ENCODE measurements at regions not wholly inside any gene's neighbourhood (a gene's known extent, or its start where the extent isn't known, plus 50 kb on each side); places are given as distances from the start of the nearest gene placed in this dataset.
"Not testable (repeated sequence)": the region's sequence is repeated elsewhere in the genome, so short reads cannot be mapped to it uniquely, and the experiment has no call there.

GRCh38 chr4:135411251-135411650, 1209.7 kb upstream of the PABPC4L start:
- Histone ChIP-seq H3K36me3 (no peaks in the 10 kb centered on the region), H3K27me3 (no peaks in the 10 kb centered on the region), H3K4me3 (no peak overlapping the region), H3K27ac (no peak overlapping the region), H3K4me1 (no peaks in the 10 kb centered on the region), H3K9me3 (peaks cover 5% of the 10 kb centered on the region)
- DNase-seq (ENCODE audit: low spot score in 2 of 2), result no peak
- no peak for TF ChIP-seq POLR2AphosphoS5 (IDR thresholded peaks at IDR 0.05)
- no peak for TF ChIP-seq POLR2A (IDR thresholded peaks at IDR 0.05)
- 57% methylated on average over 2 of the region's 2 CpGs for WGBS

DNA sequence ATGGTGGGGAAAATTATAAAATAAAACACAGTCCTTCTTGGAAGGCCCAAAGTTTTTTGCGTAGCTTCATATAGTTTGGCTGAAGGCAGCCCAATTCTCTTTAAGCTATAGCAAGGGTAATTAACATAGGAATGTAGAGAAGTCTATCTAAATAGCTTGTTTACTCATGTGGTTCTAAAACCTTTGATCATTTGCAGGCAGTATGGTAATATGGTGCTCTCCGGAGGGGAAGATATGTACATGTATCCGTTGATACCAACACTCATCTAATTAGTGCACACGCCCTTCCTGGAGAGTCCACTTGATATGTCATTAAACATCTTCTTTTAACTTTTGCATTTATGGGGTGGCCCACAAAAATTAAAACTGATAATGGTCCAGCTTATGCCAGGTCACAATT, 1207.7 kb upstream of the PABPC4L start:
- not testable (repeated sequence) for H3K4me1 ChIP-seq; H3K9me3 ChIP-seq; H3K27me3 ChIP-seq; H3K4me3 ChIP-seq; DNase-seq (ENCODE audit: low spot score in 2 of 2); H3K27ac ChIP-seq; H3K36me3 ChIP-seq
- 85% methylated on average over 4 of the region's 4 CpGs for WGBS

GRCh38 chr4:135408109-135408508, 1206.5 kb upstream of the PABPC4L start:
- no peak for DNase-seq (ENCODE audit: low spot score in 2 of 2)
- Histone ChIP-seq H3K4me3 (no peak overlapping the region), H3K4me1 (no peaks in the 10 kb centered on the region), H3K27me3 (no peaks in the 10 kb centered on the region), H3K36me3 (no peaks in the 10 kb centered on the region), H3K9me3 (peaks cover 8% of the 10 kb centered on the region), H3K27ac (no peak overlapping the region)
- 94% methylated on average over 12 of the region's 12 CpGs for WGBS
- no peak for TF ChIP-seq POLR2A (IDR thresholded peaks at IDR 0.05)
- TF ChIP-seq POLR2AphosphoS5 (IDR thresholded peaks at IDR 0.05), result no peak
- no peak for TF ChIP-seq EP300 (IDR thresholded peaks at IDR 0.05)

DNA sequence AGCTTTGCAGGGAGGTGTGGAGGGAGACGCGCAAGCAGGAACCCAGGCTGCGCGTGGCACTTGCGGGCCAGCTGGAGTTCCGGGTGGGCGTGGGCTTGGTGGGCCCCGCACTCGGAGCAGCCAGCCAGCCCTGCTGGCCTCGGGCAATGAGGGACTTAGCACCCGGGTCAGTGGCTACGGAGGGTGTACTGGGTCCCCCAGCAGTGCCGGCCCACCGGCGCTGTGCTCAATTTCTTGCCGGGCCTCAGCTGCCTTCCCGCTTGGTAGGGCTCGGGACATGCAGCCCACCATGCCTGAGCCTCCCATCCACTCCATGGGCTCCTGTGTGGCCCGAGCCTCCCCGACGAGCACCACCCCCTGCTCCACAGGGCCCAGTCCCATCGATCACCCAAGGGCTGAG, 1205.0 kb upstream of the PABPC4L start:
- not testable (repeated sequence) for H3K36me3 ChIP-seq; H3K4me1 ChIP-seq; H3K4me3 ChIP-seq; H3K27ac ChIP-seq; DNase-seq (ENCODE audit: low spot score in 2 of 2); H3K27me3 ChIP-seq; H3K9me3 ChIP-seq
- WGBS, result 99% methylated on average over 11 of the region's 22 CpGs

DNA sequence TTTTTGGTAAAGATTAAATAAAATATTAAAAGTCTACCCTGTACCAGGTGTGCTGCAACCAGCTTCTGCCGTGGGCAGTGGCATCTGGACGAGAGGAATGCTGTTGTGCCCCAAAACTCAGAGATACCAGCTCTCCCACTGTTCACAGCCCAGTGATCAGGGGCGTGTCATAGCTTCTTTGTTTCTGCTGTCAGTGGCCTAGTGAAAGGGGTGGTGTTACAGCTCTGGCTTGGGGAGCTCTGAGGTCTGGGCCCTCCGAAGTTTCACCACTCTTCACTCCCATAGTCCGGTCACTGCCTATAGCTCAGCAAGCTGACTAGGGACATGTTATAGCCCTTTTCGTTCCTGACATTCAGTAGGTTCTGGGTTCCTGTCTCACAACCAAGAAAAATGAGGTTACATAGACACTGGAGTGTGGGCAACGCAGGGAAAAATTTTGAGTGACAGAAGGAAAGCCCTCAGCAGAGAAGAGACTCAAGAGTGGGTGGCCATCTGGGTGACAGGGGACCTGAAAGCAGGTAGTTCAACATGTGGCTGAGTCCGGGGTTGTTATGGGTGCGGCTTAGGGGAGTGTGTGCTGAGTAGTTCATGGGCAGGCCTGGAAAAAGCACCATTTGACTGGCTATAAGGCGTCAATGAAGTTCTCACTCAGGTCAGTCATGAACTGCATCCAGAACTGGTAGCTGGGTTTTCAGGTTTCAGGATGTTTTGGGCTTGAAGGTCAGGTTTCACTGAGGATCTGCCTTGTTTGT, 1184.4 kb upstream of the PABPC4L start:
- no peak for TF ChIP-seq EP300 (IDR thresholded peaks at IDR 0.05)
- no peak for TF ChIP-seq CTCF (IDR thresholded peaks at IDR 0.05)
- no peak for TF ChIP-seq POLR2AphosphoS5 (IDR thresholded peaks at IDR 0.05)
- no peak for TF ChIP-seq POLR2A (IDR thresholded peaks at IDR 0.05)
- H3K4me3 ChIP-seq, result no peak overlapping the region
- peaks cover 3% of the 10 kb centered on the region for H3K9me3 ChIP-seq
- no peaks in the 10 kb centered on the region for H3K4me1 ChIP-seq
- H3K27me3 ChIP-seq, result no peaks in the 10 kb centered on the region
- 92% methylated on average over 10 of the region's 10 CpGs for WGBS
- no peak for DNase-seq (ENCODE audit: low spot score in 2 of 2)
- no peaks in the 10 kb centered on the region for H3K36me3 ChIP-seq
- H3K27ac ChIP-seq, result no peak overlapping the region

- Histone ChIP-seq H3K4me1 (no peaks in the 10 kb centered on the region), H3K36me3 (no peaks in the 10 kb centered on the region), H3K4me3 (no peak overlapping the region), H3K27ac (no peak overlapping the region), H3K9me3 (peaks cover 3% of the 10 kb centered on the region), H3K27me3 (no peaks in the 10 kb centered on the region)
- no peak for DNase-seq (ENCODE audit: low spot score in 2 of 2)
- 44% methylated on average over 1 of the region's 1 CpG for WGBS
- TF ChIP-seq POLR2A (IDR thresholded peaks at IDR 0.05), result no peak
- TF ChIP-seq POLR2AphosphoS5 (IDR thresholded peaks at IDR 0.05), result no peak
- no peak for TF ChIP-seq CTCF (IDR thresholded peaks at IDR 0.05)
- TF ChIP-seq EP300 (IDR thresholded peaks at IDR 0.05), result no peak
These were observed 1182.0 kb upstream of the PABPC4L start for GRCh38 chr4:135383356-135384288.

- H3K4me3 ChIP-seq, result no peak overlapping the region
- 71% methylated on average over 6 of the region's 7 CpGs for WGBS
- peaks cover 3% of the 10 kb centered on the region for H3K9me3 ChIP-seq
- H3K4me1 ChIP-seq, result no peaks in the 10 kb centered on the region
- H3K36me3 ChIP-seq, result no peaks in the 10 kb centered on the region
- H3K27me3 ChIP-seq, result no peaks in the 10 kb centered on the region
- DNase-seq (ENCODE audit: low spot score in 2 of 2), result no peak
- no peak for TF ChIP-seq CTCF (IDR thresholded peaks at IDR 0.05)
- TF ChIP-seq POLR2A (IDR thresholded peaks at IDR 0.05), result no peak
- TF ChIP-seq POLR2AphosphoS5 (IDR thresholded peaks at IDR 0.05), result no peak
- TF ChIP-seq EP300 (IDR thresholded peaks at IDR 0.05), result no peak
- no peak overlapping the region for H3K27ac ChIP-seq
These were observed 1180.8 kb upstream of the PABPC4L start for GRCh38 chr4:135382280-135382959.

All from suprapubic skin (tissue), 4 donors.